Fibroblast of villous mesenchyme (primary cell): ENCODE measurements at regions not wholly inside any gene's neighbourhood (a gene's known extent, or its start where the extent isn't known, plus 50 kb on each side); places are given as distances from the start of the nearest gene placed in this dataset.

Source experiments
- DNase-seq: peaks from one replicate; pipeline ENCODE4 v3.0.0-alpha.2; 2010; ENCODE audit warnings: low read depth
- H3K4me3 ChIP-seq: 2 replicates; pipeline ENCODE4 v1.5.1; 2011; ENCODE audit warnings: low read depth, mild to moderate bottlenecking, low read length
- TF ChIP-seq, protein P1 (sequence below): IDR thresholded peaks from 2 replicates; pipeline ENCODE4 v1.5.1; 2012; ENCODE audit warnings: low read depth, mild to moderate bottlenecking, low read length; ENCODE audit not compliant: insufficient read depth

- TF ChIP-seq, protein P1, sequence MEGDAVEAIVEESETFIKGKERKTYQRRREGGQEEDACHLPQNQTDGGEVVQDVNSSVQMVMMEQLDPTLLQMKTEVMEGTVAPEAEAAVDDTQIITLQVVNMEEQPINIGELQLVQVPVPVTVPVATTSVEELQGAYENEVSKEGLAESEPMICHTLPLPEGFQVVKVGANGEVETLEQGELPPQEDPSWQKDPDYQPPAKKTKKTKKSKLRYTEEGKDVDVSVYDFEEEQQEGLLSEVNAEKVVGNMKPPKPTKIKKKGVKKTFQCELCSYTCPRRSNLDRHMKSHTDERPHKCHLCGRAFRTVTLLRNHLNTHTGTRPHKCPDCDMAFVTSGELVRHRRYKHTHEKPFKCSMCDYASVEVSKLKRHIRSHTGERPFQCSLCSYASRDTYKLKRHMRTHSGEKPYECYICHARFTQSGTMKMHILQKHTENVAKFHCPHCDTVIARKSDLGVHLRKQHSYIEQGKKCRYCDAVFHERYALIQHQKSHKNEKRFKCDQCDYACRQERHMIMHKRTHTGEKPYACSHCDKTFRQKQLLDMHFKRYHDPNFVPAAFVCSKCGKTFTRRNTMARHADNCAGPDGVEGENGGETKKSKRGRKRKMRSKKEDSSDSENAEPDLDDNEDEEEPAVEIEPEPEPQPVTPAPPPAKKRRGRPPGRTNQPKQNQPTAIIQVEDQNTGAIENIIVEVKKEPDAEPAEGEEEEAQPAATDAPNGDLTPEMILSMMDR, result no peak
- DNase-seq, result no peak
- H3K4me3 ChIP-seq, result no peak overlapping the region
Observed at GRCh38 chr4:186934841-186935443, 211.3 kb upstream of the FAT1 start.

DNA sequence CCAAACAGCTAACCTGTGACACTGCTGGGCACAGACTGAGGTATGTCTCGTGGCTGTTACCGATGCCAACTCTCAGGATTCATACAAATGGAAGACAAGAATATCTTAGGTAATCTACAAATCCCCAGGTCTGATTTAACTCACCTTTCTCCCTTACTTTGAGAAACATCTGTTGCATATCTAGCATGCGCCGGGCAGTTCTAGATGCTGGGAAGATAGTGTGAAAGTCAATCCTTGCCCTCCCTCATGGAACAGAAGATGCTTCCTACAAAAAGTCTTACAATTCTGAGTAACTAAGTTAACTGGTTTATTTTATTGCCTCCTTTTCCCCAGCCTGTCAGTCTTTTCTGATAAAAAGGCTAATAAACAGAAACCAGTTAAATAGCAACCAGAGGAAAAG lies 212.2 kb upstream of the FAT1 start:
- no peak overlapping the region for H3K4me3 ChIP-seq
- peak; percentile 10 for DNase-seq
- TF ChIP-seq, protein P1, result no peak

DNA sequence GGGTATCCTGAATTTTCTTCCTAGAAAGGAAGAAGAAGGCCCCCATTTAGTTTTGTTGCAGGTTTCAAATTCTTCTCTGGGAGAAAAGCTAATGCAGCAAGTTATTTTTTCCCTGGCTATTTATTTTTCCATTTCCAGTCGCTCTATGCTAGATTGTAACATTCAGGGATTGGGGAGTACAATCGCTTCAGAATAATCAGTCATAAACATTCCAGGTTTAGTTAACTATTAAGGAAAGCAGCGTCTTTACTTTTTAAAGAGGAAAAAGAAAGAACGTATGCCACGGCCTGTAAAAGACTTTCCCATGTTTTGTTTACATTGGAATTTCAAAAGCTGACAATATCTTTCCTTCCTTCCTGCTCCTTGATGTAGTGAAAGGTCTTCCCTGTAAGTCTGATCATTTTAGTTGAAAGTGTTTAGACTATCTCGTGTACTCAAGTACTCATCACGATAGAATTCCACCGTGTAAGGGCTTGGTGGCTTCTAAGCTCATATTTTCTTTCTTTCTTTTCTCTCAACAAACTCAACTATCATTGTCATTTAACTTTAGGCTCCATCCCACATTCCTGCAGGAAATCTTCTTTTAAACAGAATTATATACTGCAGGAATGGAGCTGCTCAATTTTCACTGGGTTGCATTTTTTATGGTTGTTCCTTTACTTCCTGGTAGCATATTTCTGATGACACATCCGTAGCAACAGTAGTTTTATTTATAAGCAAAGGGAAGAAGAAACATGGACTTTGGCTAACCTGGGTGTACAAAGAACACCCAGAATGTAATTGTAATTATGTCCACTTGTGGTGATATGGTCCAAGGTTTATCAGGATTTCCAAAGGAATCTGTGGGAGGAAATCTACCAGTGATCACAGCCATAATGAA lies 213.1 kb upstream of the FAT1 start:
- no peak overlapping the region for H3K4me3 ChIP-seq
- TF ChIP-seq, protein P1, result peak; percentile 21
- peak; percentile 86 for DNase-seq

- TF ChIP-seq, protein P1, result no peak
- H3K4me3 ChIP-seq, result no peak overlapping the region
- no peak for DNase-seq
Observed at GRCh38 chr4:186939226-186939625, 215.6 kb upstream of the FAT1 start.

DNA sequence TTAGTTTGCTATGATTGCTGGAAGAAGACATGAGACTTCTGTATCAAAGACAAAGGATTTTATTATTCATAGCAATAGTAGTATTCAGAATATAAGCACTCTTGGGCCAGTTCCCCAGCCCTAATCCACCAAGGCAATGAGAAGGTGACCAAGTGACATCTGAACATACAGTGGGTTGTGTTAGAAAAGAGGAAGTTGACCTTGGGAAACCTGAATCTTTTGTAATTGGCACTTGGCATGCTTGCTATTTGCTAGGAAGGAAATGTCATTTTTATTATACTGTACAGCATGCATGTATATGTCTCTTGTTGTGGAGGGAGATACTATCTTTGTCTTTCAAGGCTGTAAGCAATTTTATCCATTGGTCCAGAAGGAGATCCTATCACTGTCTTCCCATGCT lies 216.1 kb upstream of the FAT1 start:
- no peak overlapping the region for H3K4me3 ChIP-seq
- DNase-seq, result no peak
- TF ChIP-seq, protein P1, result no peak

DNA sequence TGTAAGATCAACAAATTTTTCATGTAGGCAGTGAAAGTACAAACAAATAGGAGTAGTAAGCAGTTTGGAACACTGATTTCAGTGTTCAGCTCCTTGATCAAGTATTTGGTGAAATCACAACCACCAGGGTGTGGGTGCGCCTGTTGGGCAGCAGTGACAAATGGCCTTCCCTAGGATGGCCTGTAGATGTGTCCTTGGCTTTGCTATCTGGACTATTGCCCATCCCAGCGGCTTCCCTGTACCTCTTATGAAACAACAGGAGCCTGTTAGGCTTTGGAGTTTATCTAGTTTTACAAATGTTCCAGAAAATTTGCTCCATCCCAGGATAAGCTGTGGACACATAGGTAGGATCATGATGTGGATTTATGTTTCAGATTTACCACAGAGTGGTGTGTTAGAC lies 216.8 kb upstream of the FAT1 start:
- no peak for DNase-seq
- TF ChIP-seq, protein P1, result no peak
- H3K4me3 ChIP-seq, result no peak overlapping the region
